ENCODE measurements at regions not wholly inside any gene's neighbourhood (a gene's known extent, or its start where the extent isn't known, plus 50 kb on each side); places are given as distances from the start of the nearest gene placed in this dataset.

DNA sequence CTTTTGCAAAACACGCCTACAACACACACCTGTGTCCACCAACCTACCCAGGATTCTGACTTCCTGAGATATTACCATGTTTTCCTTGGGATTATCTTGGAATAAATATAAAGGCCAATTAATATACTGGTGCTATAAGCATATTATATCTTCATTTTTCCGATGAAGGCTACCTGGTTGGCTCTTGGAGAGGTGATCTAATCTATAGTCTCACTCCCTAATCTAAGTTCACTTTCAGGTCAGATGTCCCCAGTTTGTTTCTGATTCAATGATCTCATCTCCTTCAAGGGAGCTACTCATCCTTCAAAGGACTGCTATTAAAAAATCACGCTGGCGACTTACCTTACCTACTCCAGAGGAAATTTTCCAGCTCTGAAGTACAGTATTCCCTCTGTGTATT, 517.5 kb downstream of the KLF5 start:
- WGBS, 3 donors = 82 to 91% (median 89%) methylated on average over 4 of the region's 4 CpGs
- H3K27ac ChIP-seq (ENCODE audit: low read depth, low read length) = no peak overlapping the region

DNA sequence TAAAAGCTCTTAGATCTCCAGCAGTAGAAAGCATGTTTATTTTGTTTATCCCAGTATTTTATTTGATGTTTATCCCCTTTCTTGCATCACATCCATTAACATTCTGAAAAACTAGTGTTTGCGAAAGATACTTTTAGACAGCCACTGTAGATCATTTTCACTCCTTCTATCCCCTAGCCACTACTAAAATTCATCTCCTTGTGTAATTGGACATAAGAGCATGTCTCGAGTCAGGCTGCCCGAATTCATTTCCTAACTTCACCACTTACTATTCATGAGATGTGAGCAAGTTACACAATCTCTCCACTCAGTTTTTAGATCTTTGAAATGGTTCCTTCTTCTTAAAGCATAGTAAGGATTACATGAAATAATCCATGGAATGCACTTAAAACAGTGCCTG, 514.0 kb downstream of the KLF5 start:
- H3K27ac ChIP-seq (ENCODE audit: low read depth, low read length) = no peak overlapping the region
- WGBS, 3 donors = 39 to 70% (median 42%) methylated on average over 3 of the region's 3 CpGs

DNA sequence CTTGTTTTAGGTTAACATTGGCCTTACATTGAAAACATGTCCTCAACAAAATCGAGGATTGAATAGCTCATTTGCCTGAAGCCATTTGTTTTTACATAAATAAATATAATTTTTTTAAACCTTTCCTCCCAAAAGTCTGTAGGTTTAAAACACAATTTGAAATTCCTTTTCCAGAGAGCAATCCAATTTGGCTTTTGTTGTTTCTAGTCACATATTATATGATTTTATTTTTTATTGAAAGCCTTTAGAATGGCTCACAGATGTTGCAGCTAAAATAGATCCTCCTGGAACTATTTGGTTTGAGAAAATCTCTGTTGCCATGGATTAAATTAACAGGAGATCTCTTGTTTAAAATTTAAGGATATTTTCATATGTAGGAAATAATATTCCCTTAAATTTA, 512.6 kb downstream of the KLF5 start:
- WGBS, 3 donors = 41 to 61% (median 54%) methylated on average over 1 of the region's 1 CpG
- no peak overlapping the region for H3K27ac ChIP-seq (ENCODE audit: low read depth, low read length)

DNA sequence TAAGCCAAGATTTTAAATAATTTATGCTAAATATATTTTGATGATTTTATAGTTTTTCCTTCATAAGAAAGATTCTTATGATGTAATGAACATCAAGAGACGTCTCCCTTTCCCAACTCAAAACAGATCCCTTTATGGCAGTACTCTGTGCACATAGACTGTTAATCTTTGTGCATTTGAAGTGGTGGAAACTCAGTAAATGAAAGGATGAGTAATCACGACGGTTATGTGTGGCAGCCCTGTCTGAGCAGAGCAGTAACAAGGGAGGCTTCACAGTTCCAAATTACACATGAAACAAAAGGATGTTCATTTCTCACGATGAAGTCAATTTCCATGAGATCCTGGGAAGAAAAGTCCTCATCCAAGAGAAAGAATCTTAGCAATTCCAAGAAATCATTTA, 498.1 kb downstream of the KLF5 start:
- 64 to 74% (median 66%) methylated on average over 4 of the region's 4 CpGs for WGBS, 3 donors
- no peak overlapping the region for H3K27ac ChIP-seq (ENCODE audit: low read depth, low read length)

DNA sequence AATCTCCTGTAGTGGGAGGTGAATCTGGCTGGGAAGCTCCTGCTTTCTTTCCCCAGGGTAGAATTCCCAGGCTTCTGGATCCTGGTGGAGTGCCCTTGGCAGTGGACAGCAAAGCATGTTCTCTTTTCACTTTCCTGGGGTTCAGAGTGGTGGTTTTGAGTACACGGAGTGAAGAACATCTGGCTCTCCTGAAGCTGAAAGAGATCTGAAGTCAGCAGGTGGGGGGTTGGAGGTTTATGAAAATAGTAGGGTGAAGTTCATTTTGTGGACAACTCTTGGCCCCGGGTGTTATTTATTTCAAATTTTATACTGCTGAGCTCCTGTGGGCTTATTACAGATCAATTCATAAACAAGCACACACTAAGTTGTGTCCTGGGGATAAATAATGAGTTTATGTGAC, 497.3 kb downstream of the KLF5 start:
- H3K27ac ChIP-seq (ENCODE audit: low read depth, low read length) = no peak overlapping the region
- 48 to 78% (median 66%) methylated on average over 2 of the region's 2 CpGs for WGBS, 3 donors

DNA sequence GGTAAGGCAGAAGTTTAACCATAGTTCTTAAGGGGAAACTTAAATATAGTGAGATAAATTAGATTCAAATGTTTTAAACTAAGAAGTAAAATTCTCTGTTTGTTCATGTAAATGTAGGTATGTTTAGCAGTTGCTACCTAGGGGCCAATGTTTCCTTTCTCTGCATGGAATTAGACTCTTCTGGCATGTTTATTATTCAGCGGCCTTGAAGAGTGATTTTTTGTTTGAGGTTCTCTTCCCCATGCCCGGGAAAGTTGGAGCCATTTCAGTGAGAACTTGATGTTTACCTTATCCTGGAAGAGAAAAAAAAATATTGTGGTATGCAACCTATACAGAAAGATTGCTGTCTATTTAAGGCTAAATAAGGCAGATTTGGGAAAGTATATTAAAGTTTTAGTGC, 492.9 kb downstream of the KLF5 start:
- no peak overlapping the region for H3K27ac ChIP-seq (ENCODE audit: low read depth, low read length)
- WGBS, 3 donors = 36 to 90% (median 73%) methylated on average over 2 of the region's 2 CpGs

DNA sequence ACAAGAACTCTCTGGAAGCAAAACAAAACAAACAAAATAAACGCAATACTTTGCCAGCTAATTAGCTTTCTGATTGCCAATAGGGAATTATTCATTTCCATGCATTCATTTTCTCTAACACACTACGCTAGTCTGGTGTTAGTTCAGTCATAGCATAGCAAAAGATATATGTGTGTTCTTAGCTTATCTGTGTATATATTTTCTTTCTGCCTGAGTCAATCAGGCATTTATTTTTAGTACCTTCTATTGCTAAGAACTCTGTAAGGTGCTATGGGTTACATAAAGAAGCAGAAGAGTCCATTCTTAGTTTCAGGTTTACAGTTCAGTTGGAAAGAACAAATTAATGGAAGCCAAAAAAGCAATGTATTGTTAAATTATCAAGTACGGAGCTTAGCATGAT, 490.9 kb downstream of the KLF5 start:
- H3K27ac ChIP-seq (ENCODE audit: low read depth, low read length) = no peak overlapping the region
- 40 to 81% (median 79%) methylated on average over 3 of the region's 3 CpGs for WGBS, 3 donors

DNA sequence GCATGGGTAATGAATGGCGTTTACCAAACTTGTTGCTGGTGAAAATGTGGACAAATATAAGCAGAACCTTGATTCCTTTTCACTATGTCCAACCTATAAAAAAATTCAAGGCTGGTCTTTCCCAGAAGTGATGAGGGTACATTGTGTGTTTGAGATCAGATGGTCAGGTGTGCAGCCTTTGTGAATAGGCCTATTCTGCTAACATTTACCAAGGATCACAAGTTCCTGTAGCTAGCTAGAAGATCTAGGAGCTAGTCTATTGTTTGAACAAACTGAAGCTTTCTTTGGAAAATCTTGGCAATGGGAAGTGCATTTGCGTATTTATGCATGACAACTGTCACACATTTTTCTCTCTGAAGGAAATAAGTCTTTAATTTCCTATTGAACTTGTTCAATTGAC, 489.6 kb downstream of the KLF5 start:
- WGBS, 3 donors = 79 to 84% (median 80%) methylated on average over 2 of the region's 2 CpGs
- H3K27ac ChIP-seq (ENCODE audit: low read depth, low read length) = no peak overlapping the region

DNA sequence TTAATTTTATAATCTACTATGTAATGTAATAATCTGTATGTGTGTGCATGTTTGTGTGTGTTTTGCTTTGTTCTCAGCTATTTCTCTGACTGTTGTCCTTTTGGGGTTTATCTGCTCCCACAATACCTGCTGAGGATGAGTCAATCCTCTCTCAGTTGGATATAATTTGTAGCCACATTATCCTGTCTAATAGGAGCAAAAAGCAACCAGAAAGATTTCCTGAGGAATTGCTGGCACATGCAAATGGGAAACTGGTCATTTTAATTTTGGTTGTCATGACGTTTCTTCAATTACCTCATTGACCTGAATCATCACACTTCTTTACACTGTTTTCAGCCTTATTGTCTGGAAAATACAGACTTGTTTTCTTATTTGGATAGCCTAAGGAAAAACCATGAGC, 488.4 kb downstream of the KLF5 start:
- WGBS, 3 donors = 58 to 83% (median 62%) methylated on average over 1 of the region's 1 CpG
- no peak overlapping the region for H3K27ac ChIP-seq (ENCODE audit: low read depth, low read length)

DNA sequence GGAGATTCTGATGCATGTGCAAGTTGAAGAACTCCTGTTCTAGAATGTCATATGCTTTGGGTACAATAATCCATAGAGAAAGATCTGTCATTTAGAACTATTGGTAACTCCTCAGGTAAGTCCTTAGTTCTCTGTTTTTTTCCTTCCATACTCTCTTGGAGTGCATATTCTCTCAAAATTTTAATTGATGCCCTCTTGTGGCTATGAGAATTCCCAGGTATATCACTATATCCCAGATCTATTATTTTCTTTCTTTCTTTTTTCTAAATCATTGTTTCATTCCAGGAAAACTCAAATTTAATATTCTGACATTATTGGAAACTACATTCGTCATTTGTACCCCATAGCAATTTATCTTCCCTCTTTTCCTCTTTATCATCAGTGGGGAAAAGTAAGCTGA, 485.4 kb downstream of the KLF5 start:
- no peak overlapping the region for H3K27ac ChIP-seq (ENCODE audit: low read depth, low read length)
- WGBS, 3 donors = 73 to 89% (median 84%) methylated on average over 1 of the region's 1 CpG

DNA sequence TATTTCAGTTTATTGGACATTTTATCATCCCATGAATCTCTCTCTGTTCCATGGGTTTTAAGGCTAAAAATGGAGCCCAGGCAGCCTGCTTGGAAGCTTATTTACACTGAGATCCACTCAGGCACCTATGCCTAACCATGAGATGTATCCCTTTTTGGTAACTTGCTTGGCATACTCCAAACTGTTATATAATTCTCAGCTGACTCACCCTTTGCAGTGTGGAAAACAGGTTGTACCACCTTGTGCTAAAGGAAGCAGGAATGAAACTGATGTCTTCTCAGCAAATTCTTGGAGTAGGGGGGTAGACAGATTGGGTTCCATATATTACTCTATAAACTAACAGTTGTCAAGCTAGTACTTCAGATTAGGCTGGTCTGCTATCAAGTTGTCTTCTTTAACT, 483.6 kb downstream of the KLF5 start:
- H3K27ac ChIP-seq (ENCODE audit: low read depth, low read length) = no peak overlapping the region

DNA sequence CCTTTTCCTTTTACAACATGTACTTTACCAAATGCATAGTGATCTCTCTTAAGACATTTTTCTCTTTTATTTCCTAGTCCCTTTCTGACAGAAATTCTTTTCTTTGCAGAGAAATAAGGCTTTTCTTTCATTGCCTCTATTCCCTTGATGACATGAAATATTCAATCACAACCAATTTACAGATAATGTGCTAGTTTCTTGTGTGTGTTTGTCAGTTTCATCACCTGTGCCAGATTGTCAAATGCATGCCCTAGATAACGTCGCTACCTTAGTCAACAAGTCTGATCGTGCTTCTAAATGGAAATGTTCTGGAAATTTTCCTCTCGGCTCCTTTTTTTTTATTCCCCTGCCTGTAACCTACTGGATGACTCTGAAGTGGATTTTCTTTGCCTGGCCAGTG, 478.1 kb downstream of the KLF5 start:
- no peak overlapping the region for H3K27ac ChIP-seq (ENCODE audit: low read depth, low read length)
- 45 to 80% (median 78%) methylated on average over 4 of the region's 4 CpGs for WGBS, 3 donors

DNA sequence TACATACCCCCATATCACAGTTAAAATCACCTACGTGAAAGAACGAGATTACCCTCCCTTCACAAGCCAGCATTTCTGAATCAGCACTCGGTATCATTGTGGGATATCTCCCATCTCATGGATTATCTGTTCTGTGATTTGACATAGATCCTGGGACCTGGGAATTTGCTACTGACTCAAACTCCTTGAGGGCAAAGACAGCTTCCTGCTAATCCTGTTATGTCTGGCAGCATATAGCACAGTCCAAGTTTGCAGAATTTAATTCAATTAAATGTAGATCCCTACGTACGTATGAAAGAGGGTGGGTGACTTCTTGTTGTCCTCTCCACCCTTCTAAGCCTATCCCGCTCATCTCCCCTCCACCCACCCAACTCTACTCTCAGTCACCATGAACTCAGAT, 476.5 kb downstream of the KLF5 start:
- WGBS, 3 donors = 91 to 94% (median 92%) methylated on average over 6 of the region's 6 CpGs
- H3K27ac ChIP-seq (ENCODE audit: low read depth, low read length) = no peak overlapping the region

DNA sequence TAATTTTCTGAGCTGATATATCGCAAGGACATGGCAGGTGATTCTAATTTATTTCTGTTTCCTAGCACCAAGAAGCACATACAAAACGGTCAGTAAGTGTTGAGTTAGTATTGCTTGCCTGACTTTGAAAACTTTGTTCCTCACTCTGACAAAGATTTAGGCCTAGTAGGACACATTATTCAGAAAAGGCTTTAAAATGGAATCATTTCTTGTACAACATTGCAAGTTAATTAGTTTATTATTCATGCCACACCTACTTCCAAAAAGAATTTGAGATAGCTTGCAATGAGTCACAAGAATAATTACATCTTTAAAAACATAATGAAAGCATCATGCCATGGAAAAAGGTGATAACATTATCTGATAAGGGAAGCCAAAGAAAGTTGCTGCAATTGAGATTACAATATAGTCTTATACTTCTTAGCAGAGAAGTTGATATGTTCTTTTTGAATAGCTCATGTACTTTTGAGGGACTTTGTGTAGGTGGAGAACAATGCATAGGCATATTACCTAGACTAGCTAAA, 474.2 kb downstream of the KLF5 start:
- WGBS, 3 donors = 79 to 85% (median 80%) methylated on average over 2 of the region's 2 CpGs
- no peak overlapping the region for H3K27ac ChIP-seq (ENCODE audit: low read depth, low read length)

DNA sequence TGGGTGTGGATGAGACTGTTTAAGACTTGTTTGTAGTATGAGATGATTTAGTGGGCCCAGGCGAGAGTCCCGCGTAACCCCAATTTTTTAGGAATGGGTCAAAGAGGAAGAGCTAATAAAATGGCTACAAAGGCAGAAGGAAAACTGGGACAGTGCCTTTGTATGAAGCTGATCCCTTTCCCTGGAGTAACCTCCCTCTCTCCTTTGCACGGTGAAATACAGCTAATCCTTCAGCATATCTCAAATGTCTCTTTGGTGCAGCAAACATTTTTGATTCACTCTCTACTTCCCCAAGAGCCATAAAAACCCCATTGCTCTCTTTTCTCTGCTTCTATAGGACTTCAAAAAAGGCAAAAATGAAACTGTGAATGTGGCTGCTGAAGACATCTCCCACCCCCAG, 473.8 kb downstream of the KLF5 start:
- 95 to 96% (median 95%) methylated on average over 4 of the region's 4 CpGs for WGBS, 3 donors

DNA sequence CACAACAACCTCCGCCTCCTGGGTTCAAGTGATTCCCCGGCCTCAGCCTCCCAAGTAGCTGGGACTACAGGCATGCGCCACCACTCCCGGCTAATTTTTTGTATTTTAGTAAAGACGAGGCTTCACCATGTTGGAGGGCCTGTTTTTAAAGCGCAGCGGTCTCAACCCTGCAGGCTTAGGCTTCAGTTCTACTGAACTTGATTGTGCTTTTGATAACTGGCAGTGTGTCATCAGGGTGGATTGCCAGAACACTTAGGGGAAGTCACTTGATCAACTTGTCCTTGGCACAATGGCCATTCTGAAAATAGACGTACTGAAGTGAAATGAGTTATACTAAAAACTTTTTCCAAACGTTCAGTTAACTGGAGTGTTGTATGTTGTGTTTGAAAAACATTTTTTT, 472.2 kb downstream of the KLF5 start:
- no peak overlapping the region for H3K27ac ChIP-seq (ENCODE audit: low read depth, low read length)
- 86 to 90% (median 88%) methylated on average over 8 to 9 of the region's 9 CpGs for WGBS, 3 donors

More for the DNA sequence above, 473.8 kb downstream of the KLF5 start:
- no peak overlapping the region for H3K27ac ChIP-seq (ENCODE audit: low read depth, low read length)

DNA sequence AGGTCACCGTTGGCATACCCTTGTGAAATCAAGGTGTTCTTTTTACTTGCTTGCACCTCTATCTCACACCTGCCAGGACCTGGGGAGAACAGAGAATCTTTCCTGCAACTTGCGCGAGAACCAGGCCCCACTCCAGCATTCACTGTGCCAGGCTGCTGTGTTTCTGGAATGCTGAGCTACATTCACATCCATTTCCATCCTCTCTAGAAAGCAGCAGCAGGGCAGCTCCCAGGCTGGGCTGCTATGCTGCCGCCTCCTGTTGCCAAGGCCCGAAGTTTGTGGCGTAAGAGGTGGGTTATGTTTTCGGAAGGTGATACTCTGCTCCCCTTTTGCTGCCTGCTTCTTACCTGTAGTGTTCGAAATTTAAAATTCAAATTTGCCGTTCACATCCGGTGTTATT, 464.1 kb downstream of the KLF5 start:
- WGBS, 3 donors = 89 to 94% (median 93%) methylated on average over 10 of the region's 10 CpGs
- H3K27ac ChIP-seq (ENCODE audit: low read depth, low read length) = no peak overlapping the region

DNA sequence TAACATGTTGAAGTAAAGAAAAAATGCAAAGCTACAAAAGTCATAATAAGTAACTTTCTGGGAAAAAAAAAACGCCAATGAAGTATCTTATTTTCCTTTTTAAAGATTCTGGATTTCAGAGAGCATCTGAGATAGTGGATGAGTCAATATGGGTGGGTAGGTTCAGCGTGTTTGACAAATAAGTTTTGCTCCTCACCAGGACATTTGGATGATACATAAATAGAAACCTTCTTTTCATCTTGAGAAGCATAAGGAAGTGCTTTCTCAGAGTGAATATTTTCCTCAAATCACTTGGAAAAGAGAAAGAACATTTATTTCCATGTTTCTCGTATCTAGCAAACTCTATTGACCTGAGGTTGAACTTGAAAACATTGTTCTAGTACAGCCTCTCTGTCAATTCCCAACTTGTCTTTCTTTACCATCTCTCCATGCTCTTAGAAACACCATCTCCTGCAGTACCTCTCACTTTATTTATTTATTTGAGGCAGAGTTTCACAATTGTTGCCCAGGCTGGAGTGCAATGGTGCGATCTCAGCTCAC, 463.2 kb downstream of the KLF5 start:
- no peak overlapping the region for H3K27ac ChIP-seq (ENCODE audit: low read depth, low read length)
- WGBS, 3 donors = 54 to 79% (median 54%) methylated on average over 4 of the region's 4 CpGs

DNA sequence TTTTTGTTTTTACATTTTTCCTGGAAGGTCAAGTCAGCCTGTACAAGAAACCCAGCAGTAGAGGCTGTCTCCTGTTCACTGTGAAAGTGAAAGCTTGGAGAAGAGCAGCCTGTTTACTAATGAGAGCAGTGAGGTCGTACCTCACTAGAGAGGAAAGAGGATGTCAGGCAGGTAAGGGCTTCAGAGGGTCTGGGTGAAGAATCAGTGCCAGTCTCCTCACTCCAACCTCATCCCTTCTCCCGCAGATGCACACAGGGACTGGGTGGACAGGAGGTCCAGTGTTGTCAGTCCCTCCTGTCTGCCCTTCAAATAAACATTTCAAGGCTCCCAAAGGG, 462.5 kb downstream of the KLF5 start:
- 32 to 54% (median 33%) methylated on average over 2 of the region's 2 CpGs for WGBS, 3 donors

DNA sequence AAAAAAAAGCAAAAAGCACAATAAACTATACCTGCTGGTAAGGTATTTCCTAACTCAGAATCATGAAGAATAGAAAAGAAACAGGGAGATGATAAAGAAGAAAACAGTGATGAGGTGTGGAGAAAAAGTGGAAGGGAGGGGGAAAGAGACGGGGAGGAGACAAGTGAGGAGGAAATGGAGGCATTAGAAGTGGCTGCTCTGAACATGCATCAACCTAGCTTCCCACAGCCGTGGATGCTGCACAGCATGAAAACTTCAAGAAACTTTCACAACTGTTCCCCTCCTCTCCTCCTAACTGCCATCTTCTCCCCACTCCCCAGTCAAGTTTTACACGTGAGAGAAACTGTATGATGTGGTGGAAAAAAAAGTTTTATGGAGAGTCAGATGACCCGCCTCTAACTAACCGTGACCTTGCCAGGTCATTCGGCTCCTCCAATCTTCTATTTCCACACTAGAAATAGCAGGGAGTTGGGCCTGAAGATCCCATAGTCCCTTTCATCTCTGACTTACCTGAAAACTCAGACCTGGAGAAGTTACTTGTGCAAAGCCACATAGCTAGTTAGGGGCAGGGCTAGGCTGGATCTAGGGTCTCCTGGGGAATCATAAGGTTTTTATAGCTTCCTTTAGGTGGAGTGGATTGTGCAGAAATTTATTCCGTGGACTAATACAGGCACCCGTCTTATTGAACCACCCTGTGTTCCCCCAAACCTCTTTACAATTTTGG, 461.9 kb downstream of the KLF5 start:
- H3K27ac ChIP-seq (ENCODE audit: low read depth, low read length) = no peak overlapping the region
- WGBS, 3 donors = 64 to 84% (median 73%) methylated on average over 8 of the region's 8 CpGs

More for the DNA sequence above, 462.5 kb downstream of the KLF5 start:
- H3K27ac ChIP-seq (ENCODE audit: low read depth, low read length) = no peak overlapping the region

Measured in adipose tissue (tissue), 3 donors.